GM12874 (cell line): ENCODE measurements at regions not wholly inside any gene's neighbourhood (a gene's known extent, or its start where the extent isn't known, plus 50 kb on each side); places are given as distances from the start of the nearest gene placed in this dataset.

Experiments
- CTCF ChIP-seq: IDR thresholded peaks from 2 replicates; pipeline ENCODE4 v1.5.1; 2011; ENCODE audit warnings: low read depth, mild to moderate bottlenecking, control low read depth, low read length, moderate library complexity; ENCODE audit not compliant: insufficient read depth

- no peak for TF ChIP-seq CTCF
Observed at GRCh38 chr1:80646053-80646452, 1154.7 kb upstream of the ADGRL2 start.

GRCh38 chr1:80645621-80646020 lies 1155.1 kb upstream of the ADGRL2 start:
- TF ChIP-seq CTCF: no peak

- no peak for TF ChIP-seq CTCF
Observed at GRCh38 chr1:80640978-80641377, 1159.8 kb upstream of the ADGRL2 start.

GRCh38 chr1:80639777-80640533 lies 1160.8 kb upstream of the ADGRL2 start:
- TF ChIP-seq CTCF: no peak

DNA sequence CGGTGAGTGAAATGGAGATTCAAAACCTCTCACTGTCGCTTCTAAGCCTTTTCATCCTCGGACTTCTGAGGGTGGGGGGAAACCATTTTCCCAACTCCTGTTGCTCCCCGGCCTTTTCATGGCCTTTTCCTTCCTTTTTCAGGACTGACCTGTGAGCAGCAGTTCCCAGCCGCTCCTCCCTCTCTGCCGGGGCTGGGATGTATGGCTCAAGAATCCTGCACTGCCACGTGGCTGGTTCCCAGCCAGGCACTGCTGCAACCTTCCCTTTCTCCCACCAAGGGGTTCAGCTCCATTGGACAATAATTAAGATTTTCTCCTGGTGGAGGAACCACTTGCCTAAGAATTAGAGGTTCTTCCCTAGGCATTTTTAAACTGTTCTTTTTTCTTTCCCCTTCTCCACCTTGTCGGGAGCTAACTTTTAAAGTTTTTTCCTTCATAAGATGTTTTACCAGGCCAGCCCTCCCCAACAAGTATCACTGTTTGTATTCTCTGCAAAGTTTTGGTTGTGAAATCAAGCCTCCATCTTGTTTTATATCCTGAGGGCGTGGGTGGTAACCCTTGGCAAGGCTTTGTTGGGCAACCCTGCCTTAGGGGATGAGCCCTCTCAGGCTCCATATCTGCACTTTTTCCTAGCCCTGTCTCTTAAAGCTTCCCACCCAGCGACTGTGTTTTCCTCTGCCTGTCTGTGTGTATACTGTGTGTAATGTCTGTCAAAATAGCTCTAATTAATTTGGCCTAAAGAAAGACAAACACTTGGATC lies 1166.6 kb upstream of the ADGRL2 start:
- TF ChIP-seq CTCF: no peak

- no peak for TF ChIP-seq CTCF
Observed at GRCh38 chr1:80632284-80632683, 1168.5 kb upstream of the ADGRL2 start.

DNA sequence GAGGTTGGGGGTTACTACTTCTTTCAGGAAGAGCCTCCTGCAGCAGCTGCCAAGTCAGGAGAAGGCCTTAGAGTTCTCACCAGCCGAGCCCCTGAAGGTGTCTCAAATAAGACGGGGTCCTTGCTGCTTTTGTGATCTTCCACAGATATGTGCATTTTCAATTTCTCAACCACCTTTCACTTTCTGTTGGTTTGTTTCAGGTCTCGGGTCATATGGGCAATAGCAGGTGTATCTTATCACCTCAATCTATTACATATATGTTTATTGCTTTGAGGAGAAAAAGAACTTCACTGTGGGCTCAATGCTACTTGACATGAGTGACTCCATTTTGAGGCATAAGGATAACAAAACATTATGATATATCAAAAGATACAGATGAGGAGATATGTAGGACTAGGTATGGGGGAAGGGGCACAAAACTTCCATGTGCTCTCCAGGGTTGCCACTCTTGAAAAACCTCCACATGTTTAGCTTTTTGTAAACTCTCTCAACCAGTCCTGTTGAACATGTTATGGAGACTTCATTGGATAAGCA lies 1171.4 kb upstream of the ADGRL2 start:
- no peak for TF ChIP-seq CTCF
